ENCODE measurements at regions not wholly inside any gene's neighbourhood (a gene's known extent, or its start where the extent isn't known, plus 50 kb on each side); places are given as distances from the start of the nearest gene placed in this dataset.

GRCh38 chr13:109394311-109394988, 391.9 kb downstream of the IRS2 start:
- no peak for DNase-seq

- DNase-seq, result no peak
Measured at GRCh38 chr13:109393045-109393444, 393.3 kb downstream of the IRS2 start.

DNA sequence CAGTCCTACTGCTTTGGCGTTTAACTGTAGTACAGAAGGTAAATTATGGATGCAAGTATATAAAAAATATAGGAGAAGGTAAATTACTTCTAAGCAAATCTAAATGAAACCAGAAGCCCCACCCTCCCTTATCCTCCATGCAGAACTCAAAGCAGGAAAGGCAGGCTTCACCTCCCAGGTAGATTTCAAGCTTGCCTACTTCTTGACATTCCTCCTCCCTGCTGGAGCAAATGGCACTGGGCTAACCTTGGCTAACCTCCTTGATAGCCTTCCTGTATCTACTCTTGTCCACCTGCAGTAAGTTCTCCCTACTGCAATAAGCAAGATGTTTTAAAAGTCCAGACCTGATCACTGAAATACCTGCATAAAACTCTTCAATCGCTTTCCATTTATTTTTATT, 396.0 kb downstream of the IRS2 start:
- DNase-seq, result no peak

- DNase-seq, result no peak
Measured at GRCh38 chr13:109389892-109390345, 396.5 kb downstream of the IRS2 start.

DNA sequence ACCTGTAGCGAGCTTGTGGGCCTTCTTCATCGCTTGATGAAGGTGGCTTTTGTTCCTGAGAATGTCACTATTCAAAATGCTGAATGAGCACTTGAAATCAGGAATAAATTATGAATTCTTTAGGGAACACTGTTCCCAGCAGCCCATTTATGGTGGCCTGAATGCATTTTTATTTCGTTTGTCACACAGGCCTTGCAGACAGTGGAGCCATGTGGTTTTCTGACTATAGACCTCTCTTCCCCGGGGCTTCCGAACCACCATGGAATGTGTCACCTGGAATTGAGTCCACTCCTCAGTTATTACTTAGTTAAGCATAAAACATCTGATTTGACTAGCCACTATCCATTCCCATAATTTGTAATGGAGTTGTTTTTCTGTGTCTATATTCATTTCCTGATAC, 396.9 kb downstream of the IRS2 start:
- DNase-seq, result no peak

DNA sequence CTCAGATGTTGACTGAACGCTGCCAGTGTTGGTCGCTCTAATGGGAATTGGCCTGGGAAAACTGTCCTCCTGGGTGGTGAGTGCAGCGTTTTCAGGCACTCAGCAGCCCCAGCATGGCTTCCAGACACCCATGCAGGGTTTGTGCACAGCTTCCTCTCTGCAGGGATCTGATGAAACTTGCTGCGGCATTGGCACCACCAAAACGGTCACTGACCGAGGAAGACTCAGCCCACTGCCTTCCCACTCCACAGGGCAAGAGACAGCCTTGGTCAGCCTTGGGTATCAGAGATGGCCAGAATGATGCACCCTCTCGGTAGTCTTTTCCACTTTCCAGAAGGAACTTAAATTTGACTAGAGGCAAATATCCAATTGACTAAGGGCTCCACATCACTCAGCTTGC, 398.9 kb downstream of the IRS2 start:
- DNase-seq, result no peak

GRCh38 chr13:109385242-109385560, 401.2 kb downstream of the IRS2 start:
- DNase-seq, result no peak

DNA sequence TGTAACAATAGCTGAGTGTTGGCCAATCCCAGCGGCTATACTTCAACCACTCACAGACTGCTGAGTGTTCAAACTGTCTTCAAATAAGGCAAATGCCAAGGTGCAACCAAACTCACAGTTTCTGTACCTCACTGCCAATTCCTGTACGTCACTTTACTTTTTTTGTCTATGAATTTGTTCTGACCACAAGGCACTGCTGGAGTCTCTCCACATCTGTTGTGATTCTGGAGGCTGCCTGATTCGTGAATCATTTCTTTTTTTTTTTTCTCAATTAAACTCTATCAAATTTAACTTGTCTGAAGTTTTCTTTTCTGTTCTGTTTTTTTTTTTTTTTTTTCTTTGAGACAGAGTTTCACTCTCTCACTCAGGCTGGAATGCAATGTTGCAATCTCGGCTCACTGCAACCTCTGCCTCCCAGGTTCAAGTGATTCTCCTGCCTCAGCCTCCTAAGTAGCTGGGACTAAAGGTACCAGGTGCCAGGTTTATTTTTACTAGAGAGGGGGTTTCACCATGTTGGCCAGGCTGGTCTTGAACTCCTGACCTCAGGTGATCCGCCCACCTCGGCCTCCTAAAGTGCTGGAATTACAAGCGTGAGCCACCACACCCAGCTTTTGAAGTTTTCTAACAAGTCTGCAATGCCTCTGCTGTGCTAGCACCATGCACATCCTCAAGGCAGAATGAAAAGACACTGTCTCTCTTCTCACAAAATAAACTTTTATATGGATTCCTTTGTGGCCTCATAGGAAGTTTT, 401.7 kb downstream of the IRS2 start:
- DNase-seq, result no peak

GRCh38 chr13:109383683-109384082, 402.7 kb downstream of the IRS2 start:
- DNase-seq, result no peak

DNA sequence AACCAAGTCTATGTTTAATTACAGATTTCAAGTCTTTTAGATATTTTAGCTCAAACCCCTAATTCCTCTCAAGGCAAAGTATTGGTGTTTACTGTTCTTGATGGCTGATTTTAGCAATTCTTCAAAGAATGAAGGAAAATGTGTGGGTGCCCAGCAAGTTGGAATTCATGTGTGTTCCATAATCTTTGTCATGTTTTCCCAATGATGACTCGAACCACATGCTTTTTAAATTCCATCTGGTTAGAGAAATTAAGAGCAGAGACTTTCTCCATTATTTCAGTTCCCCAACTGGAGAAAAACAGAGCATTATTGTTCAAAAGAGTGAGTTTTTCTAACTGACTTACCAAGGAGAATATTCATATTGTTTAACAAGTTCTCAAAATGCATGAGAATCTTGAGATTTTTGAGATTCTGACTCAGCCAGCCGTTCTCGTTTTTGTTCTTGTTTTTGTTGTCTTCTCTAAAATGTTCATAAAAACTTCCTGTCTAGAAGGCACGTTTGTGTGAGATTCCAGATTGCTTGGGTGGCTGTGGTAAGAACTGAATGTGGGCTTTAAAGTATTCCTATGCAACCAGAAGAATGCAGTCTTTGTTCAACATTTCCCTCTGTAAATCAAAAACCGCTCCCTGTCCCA, 404.7 kb downstream of the IRS2 start:
- DNase-seq, result no peak

DNA sequence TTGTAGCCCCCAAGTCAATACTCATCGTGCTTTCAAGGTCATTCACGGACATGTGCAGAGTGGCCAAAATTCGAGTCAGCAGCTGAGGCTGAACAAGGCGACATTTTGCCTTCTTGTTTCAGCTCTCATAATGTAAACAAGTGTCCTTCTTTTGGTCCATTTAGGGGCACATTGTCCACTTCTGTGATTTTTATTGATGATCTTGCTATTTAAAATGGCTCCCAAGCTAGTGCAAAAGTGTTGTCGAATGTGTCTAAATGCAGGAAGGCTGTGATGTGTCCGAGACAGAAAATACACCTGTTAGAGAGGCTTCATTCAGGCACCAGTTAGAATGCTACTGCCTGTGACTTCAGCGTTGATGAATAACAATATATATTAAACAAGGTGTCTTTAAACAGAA, 405.9 kb downstream of the IRS2 start:
- DNase-seq, result no peak

DNA sequence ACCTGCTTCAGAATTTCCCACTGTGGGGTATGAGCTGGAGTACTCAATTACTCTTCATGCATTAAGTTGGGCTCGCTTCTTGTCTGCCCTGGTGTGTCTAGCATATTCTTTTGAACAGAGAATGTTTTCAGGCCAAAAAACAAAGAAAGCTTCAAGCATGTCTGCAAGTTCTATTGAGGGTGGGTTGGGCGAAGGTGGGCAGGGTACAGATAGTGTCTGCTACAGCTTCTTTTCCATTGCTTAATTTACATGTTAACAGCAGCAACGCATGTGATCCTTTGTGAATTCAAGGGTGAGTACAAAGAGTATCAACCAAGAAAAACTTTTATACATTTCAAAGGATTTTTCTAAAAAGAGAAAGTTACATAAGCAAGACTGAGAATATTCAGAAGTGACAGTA, 406.5 kb downstream of the IRS2 start:
- no peak for DNase-seq

DNA sequence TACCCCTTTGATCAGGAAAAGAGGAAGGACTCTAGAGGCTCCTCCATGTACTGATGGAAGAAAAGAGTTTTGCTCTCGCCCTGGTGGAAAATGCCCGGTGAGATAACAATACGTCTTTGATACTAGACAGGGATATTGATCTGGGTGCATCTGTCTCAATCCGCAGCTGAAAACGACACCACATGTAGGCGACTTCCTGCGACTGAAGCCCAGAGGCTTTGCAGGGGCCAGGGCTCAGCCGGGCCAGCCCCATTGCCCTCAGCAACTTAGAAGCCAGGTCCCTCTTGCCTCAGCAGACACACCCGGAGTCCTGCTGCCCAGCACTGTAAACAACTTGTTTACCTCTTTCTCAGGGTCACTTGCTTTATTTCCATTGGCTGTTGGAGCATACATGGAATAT, 409.4 kb downstream of the IRS2 start:
- DNase-seq, result no peak

DNA sequence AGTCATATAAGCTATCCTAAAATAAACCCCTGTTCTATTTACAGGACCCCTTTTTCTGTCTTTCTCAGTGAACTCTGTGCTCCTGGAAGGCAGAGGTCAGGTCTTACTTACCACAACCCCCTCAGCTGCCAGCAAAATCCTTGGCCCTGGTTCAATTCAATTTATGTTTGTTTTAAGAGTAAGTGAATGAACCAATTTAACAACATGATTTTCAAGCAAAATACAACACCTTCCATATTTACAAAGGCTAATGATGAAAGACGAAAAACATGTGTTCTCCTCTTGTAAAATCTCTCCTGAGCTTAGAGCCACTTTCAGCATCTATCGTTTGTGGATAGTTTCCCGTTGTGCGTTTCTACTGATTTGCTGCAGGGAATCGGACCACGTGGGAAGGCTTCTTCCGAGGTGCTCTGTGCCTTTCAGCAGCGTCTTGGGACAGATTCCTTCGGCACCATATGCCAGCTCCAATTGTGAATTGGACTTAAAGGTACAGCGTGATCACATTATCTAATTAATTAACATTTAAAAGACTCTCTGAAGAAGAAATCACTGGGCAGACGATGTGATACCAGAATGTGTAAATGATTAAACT, 411.7 kb downstream of the IRS2 start:
- no peak for DNase-seq

DNA sequence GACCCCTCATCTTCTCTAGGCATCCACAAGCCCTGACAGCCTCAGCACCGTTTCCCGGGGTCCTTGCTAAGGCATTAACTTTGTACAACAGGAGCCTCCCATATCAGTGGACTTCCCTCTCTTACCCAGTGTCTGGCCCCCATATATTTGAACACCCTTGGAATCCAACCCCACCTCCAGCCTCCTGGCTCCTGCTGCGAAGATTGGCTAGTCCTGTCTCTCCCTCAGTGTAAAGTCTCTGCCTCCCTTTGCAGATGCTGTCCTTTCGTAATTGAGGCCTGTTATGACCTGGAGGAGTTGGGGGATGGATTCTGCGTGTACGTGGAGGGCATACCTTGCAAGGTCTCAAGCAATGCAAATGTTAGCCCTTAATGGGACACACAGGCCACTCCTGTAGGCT, 413.7 kb downstream of the IRS2 start:
- no peak for DNase-seq

DNA sequence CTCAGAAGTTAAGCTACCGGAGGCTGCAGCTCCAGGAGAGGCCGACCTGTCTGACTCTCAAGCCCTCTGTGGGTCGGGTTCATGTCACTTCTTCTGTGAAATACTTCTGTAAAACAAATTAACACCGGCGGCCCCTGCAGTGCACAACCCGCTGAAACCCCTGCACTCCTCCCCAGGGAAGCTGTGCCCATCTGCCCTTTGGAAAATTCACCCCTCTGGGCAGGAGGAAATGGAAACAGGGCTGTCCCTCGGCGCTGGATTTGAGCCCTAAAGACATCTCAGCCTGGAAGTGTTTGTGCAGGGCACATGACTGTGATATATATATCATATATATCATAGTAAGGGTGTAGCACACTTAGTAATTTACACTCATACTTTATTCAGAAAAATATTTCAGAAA, 415.3 kb downstream of the IRS2 start:
- no peak for DNase-seq

DNA sequence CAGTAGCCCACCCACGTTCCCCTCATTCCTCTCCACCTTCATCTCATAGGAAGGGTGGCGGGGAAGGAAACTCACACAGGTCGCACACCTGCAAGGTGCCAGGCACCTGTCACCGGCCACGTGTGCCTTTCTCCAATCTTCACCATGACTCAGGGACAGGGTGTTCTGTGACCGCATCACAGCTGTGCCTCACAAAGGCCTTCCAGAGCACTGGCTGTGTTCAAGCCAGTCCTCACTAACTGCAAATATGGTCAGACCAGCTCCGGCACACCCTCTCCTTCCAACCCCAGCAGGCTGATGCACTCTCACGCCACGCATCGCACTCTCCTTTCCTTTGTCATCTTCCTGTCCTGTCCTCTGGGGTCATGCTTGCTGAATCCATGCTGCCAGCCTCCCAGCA, 415.9 kb downstream of the IRS2 start:
- DNase-seq, result no peak

GRCh38 chr13:109369353-109370052, 416.9 kb downstream of the IRS2 start:
- DNase-seq, result no peak

- DNase-seq, result no peak
Measured at GRCh38 chr13:109368230-109368629, 418.2 kb downstream of the IRS2 start.

- DNase-seq, result no peak
Measured at GRCh38 chr13:109366525-109366924, 419.9 kb downstream of the IRS2 start.

GRCh38 chr13:109363431-109363830, 423.0 kb downstream of the IRS2 start:
- DNase-seq, result no peak

- DNase-seq, result no peak
Measured at GRCh38 chr13:109362616-109363015, 423.8 kb downstream of the IRS2 start.

Data from effector CD8-positive, alpha-beta T cell (primary cell).